Esophagus muscularis mucosa (tissue), 4 donors: ENCODE measurements at regions not wholly inside any gene's neighbourhood (a gene's known extent, or its start where the extent isn't known, plus 50 kb on each side); places are given as distances from the start of the nearest gene placed in this dataset.

ENCODE experiments used
- CTCF ChIP-seq, 3 experiments: fragments of 200-600 bp in 2 of 3; fragments of 450-650 bp in 1 of 3; sonication (generic) in 2 of 3; IDR thresholded peaks; one replicate each; pipeline ENCODE4 v1.5.1; 2017 to 2019; ENCODE audit warnings: antibody characterized with exemption in 3 of 3, mild to moderate bottlenecking in 2 of 3, moderate library complexity in 1 of 3
- EP300 ChIP-seq: sonication (generic); formaldehyde crosslinking; IDR thresholded peaks from one replicate; pipeline ENCODE4 v1.6.1; 2017; ENCODE audit warnings: antibody characterized with exemption
- POLR2A ChIP-seq: fragments of 450-650 bp; IDR thresholded peaks from one replicate; pipeline ENCODE4 v1.6.1; 2017; ENCODE audit warnings: antibody characterized with exemption, moderate library complexity, mild to moderate bottlenecking, low read depth
- POLR2AphosphoS5 ChIP-seq, 2 donors: sonication (generic); formaldehyde crosslinking; IDR thresholded peaks; one replicate each; pipeline ENCODE4 v1.6.1; 2017; ENCODE audit warnings: antibody characterized with exemption in 2 of 2

GRCh38 chr2:221018262-221018661 lies 553.8 kb downstream of the EPHA4 start:
- TF ChIP-seq POLR2A (no peak), CTCF (IDR thresholded peaks at IDR 0.05) (no peak), POLR2AphosphoS5 (IDR thresholded peaks at IDR 0.05) (no peak), EP300 (no peak)
